B cell (primary cell): ENCODE measurements at regions not wholly inside any gene's neighbourhood (a gene's known extent, or its start where the extent isn't known, plus 50 kb on each side); places are given as distances from the start of the nearest gene placed in this dataset.

ENCODE experiments used
- ATAC-seq: fragments of 200-7000 bp; cut with Tn5 transposase; one replicate; pipeline ENCODE4 v1.10.0; 2021; ENCODE audit warnings: low read depth, mild to moderate bottlenecking, moderate number of reproducible peaks, moderate library complexity
- CTCF ChIA-PET: fragments of 350-600 bp; sonication (Branson Sonifier 250); formaldehyde crosslinking; loops from one replicate; lab custom pipeline; 2021; ENCODE audit warnings: antibody characterized with exemption, inconsistent platforms; lab: Charles Lee
- POLR2A ChIA-PET: fragments of 350-600 bp; sonication (Branson Sonifier 250); formaldehyde crosslinking; loops from one replicate; lab custom pipeline; 2021; ENCODE audit warnings: antibody characterized with exemption; lab: Charles Lee
- DNase-seq: peaks from one replicate; pipeline ENCODE4 v3.0.0; 2013
- H2AFZ ChIP-seq: 2 replicates; pipeline ENCODE4 v1.6.1; 2012; ENCODE audit warnings: mild to moderate bottlenecking, low read depth, low read length; ENCODE audit not compliant: insufficient read depth, poor library complexity, severe bottlenecking
- H3K27ac ChIP-seq, 2 donors: 1 replicate in 1 of 2; 2 replicates in 1 of 2; pipeline ENCODE4 v1.5.1; 2012 to 2013; ENCODE audit warnings: low read length in 2 of 2, mild to moderate bottlenecking in 2 of 2, moderate library complexity in 1 of 2
- H3K27me3 ChIP-seq, 4 experiments: fragments of 200-600 bp in 1 of 4; sonication (generic) in 1 of 4; replicated peaks in 1 of 4; 1 replicate in 2 of 4; 2 replicates in 2 of 4; pipeline versions ENCODE4 v1.6.1 to v1.7.0; 2013 to 2016; ENCODE audit warnings: low read length in 3 of 4, mild to moderate bottlenecking in 2 of 4, mixed read lengths in 1 of 4, moderate library complexity in 1 of 4; ENCODE audit not compliant: insufficient read depth in 4 of 4, control insufficient read depth in 3 of 4; ENCODE audit errors: control extremely low read depth in 1 of 4
- H3K36me3 ChIP-seq, 2 experiments: replicated peaks in 1 of 2; 1 replicate in 1 of 2; 2 replicates in 1 of 2; pipeline versions ENCODE4 v1.6.1 to v1.7.1; 2013; ENCODE audit warnings: low read length in 1 of 2; ENCODE audit not compliant: insufficient read depth in 2 of 2, control insufficient read depth in 1 of 2; ENCODE audit errors: control extremely low read depth in 1 of 2, extremely low read depth in 1 of 2
- H3K4me1 ChIP-seq, 2 donors: fragments of 200-600 bp in 1 of 2; sonication (generic) in 1 of 2; 1 replicate in 1 of 2; 2 replicates in 1 of 2; pipeline versions ENCODE4 v1.5.1 to v1.6.1; 2013 to 2017; ENCODE audit warnings: low read length in 2 of 2; ENCODE audit not compliant: control insufficient read depth in 2 of 2, insufficient read depth in 2 of 2
- H3K4me2 ChIP-seq: replicated peaks from 2 replicates; pipeline ENCODE3; 2012; ENCODE audit warnings: mild to moderate bottlenecking, low read depth, low read length; ENCODE audit not compliant: poor library complexity, severe bottlenecking
- H3K4me3 ChIP-seq, 5 experiments: fragments of 200-600 bp in 1 of 5; sonication (generic) in 1 of 5; 1 replicate in 3 of 5; 2 replicates in 2 of 5; pipeline versions ENCODE4 v1.5.1 to v1.7.0; 2011 to 2016; ENCODE audit warnings: low read length in 4 of 5, mild to moderate bottlenecking in 4 of 5, low read depth in 2 of 5, control low read depth in 1 of 5, moderate library complexity in 1 of 5; ENCODE audit not compliant: insufficient read depth in 1 of 5; ENCODE audit errors: control extremely low read depth in 1 of 5, extremely low read depth in 1 of 5
- H3K79me2 ChIP-seq: fragments of 200-600 bp; sonication (generic); one replicate; pipeline ENCODE4 v1.6.0; 2016; ENCODE audit warnings: low read length; ENCODE audit not compliant: control insufficient read depth, insufficient read depth
- H3K9ac ChIP-seq: fragments of 200-600 bp; sonication (generic); 2 replicates; pipeline ENCODE4 v1.6.1; 2017; ENCODE audit warnings: mild to moderate bottlenecking, low read length, moderate library complexity
- H3K9me3 ChIP-seq, 3 donors: one replicate each; pipeline versions ENCODE4 v1.6.1 to v1.7.1; 2013; ENCODE audit warnings: low read length in 2 of 3; ENCODE audit not compliant: control insufficient read depth in 2 of 3, insufficient read depth in 1 of 3; ENCODE audit errors: control extremely low read depth in 1 of 3
- H4K20me1 ChIP-seq: 2 replicates; pipeline ENCODE4 v1.6.0; 2012; ENCODE audit warnings: mild to moderate bottlenecking, low read length; ENCODE audit not compliant: insufficient read depth, control insufficient read depth, poor library complexity, severe bottlenecking
- H3K27ac Mint-ChIP-seq: one replicate; pipeline ENCODE4 v1.8.0; 2021; ENCODE audit warnings: mixed read lengths
- H3K27me3 Mint-ChIP-seq: one replicate; pipeline ENCODE4 v1.8.0; 2021; ENCODE audit warnings: mixed read lengths
- H3K4me1 Mint-ChIP-seq: one replicate; pipeline ENCODE4 v1.8.0; 2021; ENCODE audit warnings: mixed read lengths
- H3K4me3 Mint-ChIP-seq: one replicate; pipeline ENCODE4 v1.8.0; 2021; ENCODE audit warnings: mixed read lengths
- H3K9me3 Mint-ChIP-seq: one replicate; pipeline ENCODE4 v1.8.0; 2022; ENCODE audit warnings: mixed read lengths; ENCODE audit not compliant: insufficient read depth
- CTCF ChIP-seq: fragments of 200-600 bp; IDR thresholded peaks from one replicate; pipeline ENCODE4 v1.8.0; 2022; ENCODE audit warnings: antibody characterized with exemption, mild to moderate bottlenecking
- EZH2 ChIP-seq: IDR thresholded peaks from 2 replicates; pipeline ENCODE4 v1.6.1; 2012; ENCODE audit warnings: borderline replicate concordance, low read depth, mild to moderate bottlenecking, moderate library complexity, low read length; ENCODE audit not compliant: insufficient read depth, poor library complexity, severe bottlenecking
- WGBS: methylation state at CpG from one replicate; pipeline ENCODE4 v1.1.5; 2013; ENCODE audit warnings: missing lambda C conversion rate; ENCODE audit not compliant: insufficient coverage; 5-methylcytosine and 5-hydroxymethylcytosine counted together
- intact Hi-C: fragments of 100-400 bp; cut with micrococcal nuclease; formaldehyde crosslinking; loops from one replicate; pipeline ENCODE4 v1.10.0; 2022

- no peaks in the 10 kb centered on the region for H3K9me3 Mint-ChIP-seq
- TF ChIP-seq EZH2 (no peak), CTCF (no peak)
- Histone ChIP-seq H3K4me3 (no peak overlapping the region), H4K20me1 (no peaks in the 10 kb centered on the region), H3K9ac (no peak overlapping the region), H3K27ac (no peak overlapping the region), H3K4me2 (no peak overlapping the region), H3K27me3 (peaks cover 0 to 3% (median 0%) of the 10 kb centered on the region in 4 experiments), H3K4me1 (peaks cover 7 to 14% of the 10 kb centered on the region in 2 donors), H3K79me2 (no peaks in the 10 kb centered on the region), H3K9me3 (peaks cover 0 to 7% (median 0%) of the 10 kb centered on the region in 3 donors), H3K36me3 (no peaks in the 10 kb centered on the region), H2AFZ (no peak overlapping the region)
- H3K27ac Mint-ChIP-seq = no peak overlapping the region
- no peak for ATAC-seq
- no peak overlapping the region for H3K4me3 Mint-ChIP-seq
- ChIA-PET CTCF (no interaction called here), POLR2A (no interaction called here)
- WGBS = no CpG with 5 or more reads among the region's 2 CpGs
- no peaks in the 10 kb centered on the region for H3K27me3 Mint-ChIP-seq
- H3K4me1 Mint-ChIP-seq = peaks cover 33% of the 10 kb centered on the region
- DNase-seq = no peak
- intact Hi-C loops = no loop called here
These were observed 184.1 kb downstream of the ZBTB18 start for GRCh38 chr1:244235157-244235556.

- H2AFZ ChIP-seq = no peak overlapping the region
- 88% methylated on average over 5 of the region's 6 CpGs for WGBS
- CTCF ChIA-PET = no interaction called here
These were observed 185.0 kb downstream of the ZBTB18 start for GRCh38 chr1:244236101-244236500.

More at GRCh38 chr1:244236101-244236500, 185.0 kb downstream of the ZBTB18 start:
- peaks cover 33% of the 10 kb centered on the region for H3K4me1 Mint-ChIP-seq
- Histone ChIP-seq H3K79me2 (no peaks in the 10 kb centered on the region), H3K9ac (no peak overlapping the region), H3K27me3 (peaks cover 0 to 3% (median 0%) of the 10 kb centered on the region in 4 experiments), H4K20me1 (no peaks in the 10 kb centered on the region), H3K4me2 (no peak overlapping the region), H3K36me3 (no peaks in the 10 kb centered on the region), H3K27ac (no peak overlapping the region), H3K9me3 (peaks cover 0 to 4% (median 0%) of the 10 kb centered on the region in 3 donors), H3K4me3 (no peak overlapping the region), H3K4me1 (peaks cover 7 to 14% of the 10 kb centered on the region in 2 donors)
- intact Hi-C loops = no loop called here
- H3K4me3 Mint-ChIP-seq = no peak overlapping the region
- no peak for TF ChIP-seq EZH2
- no peak overlapping the region for H3K27ac Mint-ChIP-seq
- no peaks in the 10 kb centered on the region for H3K9me3 Mint-ChIP-seq
- H3K27me3 Mint-ChIP-seq = no peaks in the 10 kb centered on the region
- DNase-seq (no peak), ATAC-seq (no peak)
- POLR2A ChIA-PET = no interaction called here
